Activated CD4-positive, alpha-beta T cell treated with anti-CD3 and anti-CD28 coated beads, Interleukin-2, Interleukin-6, amounts not matched to agents 100 ng/mL and 50 ng/mL, durations not matched to agents 16 hours and 8 hours (primary cell): ENCODE measurements at regions not wholly inside any gene's neighbourhood (a gene's known extent, or its start where the extent isn't known, plus 50 kb on each side); places are given as distances from the start of the nearest gene placed in this dataset.

ENCODE experiments used
- DNase-seq: peaks from one replicate; pipeline ENCODE4 v3.0.0-alpha.2; 2020

- DNase-seq: no peak
Observed at GRCh38 chrX:20421275-20421674, 154.6 kb upstream of the RPS6KA3 start.

GRCh38 chrX:20420058-20420457 lies 153.3 kb upstream of the RPS6KA3 start:
- no peak for DNase-seq

- no peak for DNase-seq
Observed at GRCh38 chrX:20418379-20419150, 151.9 kb upstream of the RPS6KA3 start.

- DNase-seq: no peak
Observed at GRCh38 chrX:20414762-20415445, 148.2 kb upstream of the RPS6KA3 start.

GRCh38 chrX:20414066-20414465 lies 147.4 kb upstream of the RPS6KA3 start:
- no peak for DNase-seq

- DNase-seq: peak; percentile 49
Observed at GRCh38 chrX:20412871-20413486, 146.3 kb upstream of the RPS6KA3 start.

GRCh38 chrX:20410540-20410939 lies 143.8 kb upstream of the RPS6KA3 start:
- DNase-seq: no peak

GRCh38 chrX:20409991-20410390 lies 143.3 kb upstream of the RPS6KA3 start:
- DNase-seq: no peak

- no peak for DNase-seq
Observed at GRCh38 chrX:20402956-20403355, 136.2 kb upstream of the RPS6KA3 start.

GRCh38 chrX:20399728-20400414 lies 133.2 kb upstream of the RPS6KA3 start:
- DNase-seq: no peak

GRCh38 chrX:20397587-20397986 lies 130.9 kb upstream of the RPS6KA3 start:
- DNase-seq: no peak

GRCh38 chrX:20394451-20394850 lies 127.7 kb upstream of the RPS6KA3 start:
- DNase-seq: no peak

GRCh38 chrX:20393944-20394343 lies 127.2 kb upstream of the RPS6KA3 start:
- no peak for DNase-seq

- DNase-seq: no peak
Observed at GRCh38 chrX:20388594-20388993, 121.9 kb upstream of the RPS6KA3 start.

- DNase-seq: no peak
Observed at GRCh38 chrX:20383477-20383876, 116.8 kb upstream of the RPS6KA3 start.

GRCh38 chrX:20382518-20383297 lies 116.0 kb upstream of the RPS6KA3 start:
- peak; percentile 49 for DNase-seq

- DNase-seq: no peak
Observed at GRCh38 chrX:20382082-20382481, 115.4 kb upstream of the RPS6KA3 start.

- peak; percentile 67 for DNase-seq
Observed at GRCh38 chrX:20378233-20378920, 111.7 kb upstream of the RPS6KA3 start.

GRCh38 chrX:20374900-20375438 lies 108.3 kb upstream of the RPS6KA3 start:
- no peak for DNase-seq

GRCh38 chrX:20374450-20374849 lies 107.7 kb upstream of the RPS6KA3 start:
- no peak for DNase-seq

- DNase-seq: no peak
Observed at GRCh38 chrX:20373063-20373462, 106.4 kb upstream of the RPS6KA3 start.

GRCh38 chrX:20372533-20372932 lies 105.8 kb upstream of the RPS6KA3 start:
- no peak for DNase-seq
